ENCODE measurements at regions not wholly inside any gene's neighbourhood (a gene's known extent, or its start where the extent isn't known, plus 50 kb on each side); places are given as distances from the start of the nearest gene placed in this dataset.

DNA sequence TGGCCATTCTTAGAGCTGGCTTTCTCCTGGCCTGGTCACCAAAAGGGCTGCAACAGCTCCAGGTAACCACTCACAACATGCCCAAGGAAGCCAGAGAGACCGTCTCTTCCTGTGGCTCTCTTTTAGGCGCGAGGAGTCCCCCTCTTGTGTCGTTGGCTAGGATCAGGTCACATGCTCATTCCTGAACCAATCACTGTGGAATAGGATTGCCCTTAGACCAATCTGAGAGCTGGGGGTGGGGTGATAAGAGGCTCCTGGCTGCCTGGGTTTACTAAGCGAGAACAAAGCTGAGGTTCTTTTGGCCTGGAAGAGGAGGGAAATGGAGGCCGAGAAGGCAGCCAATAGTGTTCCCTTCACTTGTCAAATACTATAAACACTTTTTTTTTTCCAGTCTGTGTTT is 452.1 kb upstream of the PROX1 start:
- no peak for TF ChIP-seq EZH2 (IDR thresholded peaks at IDR 0.05; ENCODE audit: low read length)
- TF ChIP-seq, protein P1, sequence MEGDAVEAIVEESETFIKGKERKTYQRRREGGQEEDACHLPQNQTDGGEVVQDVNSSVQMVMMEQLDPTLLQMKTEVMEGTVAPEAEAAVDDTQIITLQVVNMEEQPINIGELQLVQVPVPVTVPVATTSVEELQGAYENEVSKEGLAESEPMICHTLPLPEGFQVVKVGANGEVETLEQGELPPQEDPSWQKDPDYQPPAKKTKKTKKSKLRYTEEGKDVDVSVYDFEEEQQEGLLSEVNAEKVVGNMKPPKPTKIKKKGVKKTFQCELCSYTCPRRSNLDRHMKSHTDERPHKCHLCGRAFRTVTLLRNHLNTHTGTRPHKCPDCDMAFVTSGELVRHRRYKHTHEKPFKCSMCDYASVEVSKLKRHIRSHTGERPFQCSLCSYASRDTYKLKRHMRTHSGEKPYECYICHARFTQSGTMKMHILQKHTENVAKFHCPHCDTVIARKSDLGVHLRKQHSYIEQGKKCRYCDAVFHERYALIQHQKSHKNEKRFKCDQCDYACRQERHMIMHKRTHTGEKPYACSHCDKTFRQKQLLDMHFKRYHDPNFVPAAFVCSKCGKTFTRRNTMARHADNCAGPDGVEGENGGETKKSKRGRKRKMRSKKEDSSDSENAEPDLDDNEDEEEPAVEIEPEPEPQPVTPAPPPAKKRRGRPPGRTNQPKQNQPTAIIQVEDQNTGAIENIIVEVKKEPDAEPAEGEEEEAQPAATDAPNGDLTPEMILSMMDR (optimal IDR thresholded peaks at IDR 0.05 in 1 of 3, IDR thresholded peaks at IDR 0.05 in 1 of 3, conservative IDR thresholded peaks at IDR 0.05 in 1 of 3; ENCODE audit: extremely low read depth in 1 of 3, insufficient read depth in 2 of 3, low read length in 3 of 3) = no peak
